ENCODE measurements at regions not wholly inside any gene's neighbourhood (a gene's known extent, or its start where the extent isn't known, plus 50 kb on each side); places are given as distances from the start of the nearest gene placed in this dataset.

DNA sequence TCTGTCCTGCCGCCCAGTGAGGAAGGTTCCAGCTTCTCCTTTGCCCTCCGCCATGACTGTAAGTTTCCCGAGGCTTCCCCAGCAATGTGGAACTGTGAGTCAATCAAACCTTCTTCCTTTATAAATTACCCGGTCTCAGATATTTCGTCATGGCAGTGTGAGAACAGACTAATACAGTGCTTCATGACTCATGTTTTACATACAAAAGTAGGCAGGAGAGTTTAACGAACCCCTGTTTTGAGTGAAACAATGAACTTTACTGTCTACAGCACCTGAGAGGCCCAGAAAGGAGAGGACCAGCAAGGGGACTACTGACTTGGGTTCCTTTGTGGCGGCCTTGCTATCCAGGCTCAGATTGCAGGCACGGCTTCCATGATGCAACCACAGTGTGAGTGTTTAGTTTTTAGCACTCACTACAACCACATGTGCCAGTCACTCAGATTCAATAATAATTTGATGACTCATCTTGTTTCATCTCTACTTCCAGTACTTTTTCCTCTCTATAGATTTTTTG, 139.1 kb upstream of the CLINT1 start:
- no peak overlapping the region for H2AFZ ChIP-seq (ENCODE audit: low read length)
- H3K36me3 ChIP-seq (ENCODE audit: insufficient read depth, low read length), result no peaks in the 10 kb centered on the region
- no peaks in the 10 kb centered on the region for H3K9me2 ChIP-seq (ENCODE audit: insufficient read depth, low read length)
- H4K20me1 ChIP-seq (ENCODE audit: insufficient read depth, low read length), result no peaks in the 10 kb centered on the region
- H3K4me1 ChIP-seq (ENCODE audit: insufficient read depth, low read length, poor library complexity, severe bottlenecking), result no peaks in the 10 kb centered on the region
- H3K27ac ChIP-seq (ENCODE audit: low read depth, low read length, poor library complexity, severe bottlenecking), result no peak overlapping the region
- no peak for DNase-seq (ENCODE audit: low spot score)
- H3K79me2 ChIP-seq (ENCODE audit: insufficient read depth, low read depth, low read length), result no peaks in the 10 kb centered on the region
- no peaks in the 10 kb centered on the region for H3K9me3 ChIP-seq (ENCODE audit: low read length)
- ChIA-PET POLR2A (no interaction called here), CTCF (ENCODE audit: unreplicated experiment) (no interaction called here)
- H3K4me3 ChIP-seq (ENCODE audit: low read depth, low read length, poor library complexity, severe bottlenecking), result no peak overlapping the region
- no TSS peak for BruUV-seq (replicated peaks)
- intact Hi-C loops (cut with micrococcal nuclease; ENCODE audit: unreplicated experiment), result no loop called here
- no peak for TF ChIP-seq EZH2phosphoT487 (IDR thresholded peaks at IDR 0.05; ENCODE audit: borderline replicate concordance, low read depth, low read length)
- TF ChIP-seq, protein P1, sequence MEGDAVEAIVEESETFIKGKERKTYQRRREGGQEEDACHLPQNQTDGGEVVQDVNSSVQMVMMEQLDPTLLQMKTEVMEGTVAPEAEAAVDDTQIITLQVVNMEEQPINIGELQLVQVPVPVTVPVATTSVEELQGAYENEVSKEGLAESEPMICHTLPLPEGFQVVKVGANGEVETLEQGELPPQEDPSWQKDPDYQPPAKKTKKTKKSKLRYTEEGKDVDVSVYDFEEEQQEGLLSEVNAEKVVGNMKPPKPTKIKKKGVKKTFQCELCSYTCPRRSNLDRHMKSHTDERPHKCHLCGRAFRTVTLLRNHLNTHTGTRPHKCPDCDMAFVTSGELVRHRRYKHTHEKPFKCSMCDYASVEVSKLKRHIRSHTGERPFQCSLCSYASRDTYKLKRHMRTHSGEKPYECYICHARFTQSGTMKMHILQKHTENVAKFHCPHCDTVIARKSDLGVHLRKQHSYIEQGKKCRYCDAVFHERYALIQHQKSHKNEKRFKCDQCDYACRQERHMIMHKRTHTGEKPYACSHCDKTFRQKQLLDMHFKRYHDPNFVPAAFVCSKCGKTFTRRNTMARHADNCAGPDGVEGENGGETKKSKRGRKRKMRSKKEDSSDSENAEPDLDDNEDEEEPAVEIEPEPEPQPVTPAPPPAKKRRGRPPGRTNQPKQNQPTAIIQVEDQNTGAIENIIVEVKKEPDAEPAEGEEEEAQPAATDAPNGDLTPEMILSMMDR (conservative IDR thresholded peaks at IDR 0.05; ENCODE audit: low read length), result no peak
- no peak overlapping the region for H3K4me2 ChIP-seq (ENCODE audit: low read length)

DNA sequence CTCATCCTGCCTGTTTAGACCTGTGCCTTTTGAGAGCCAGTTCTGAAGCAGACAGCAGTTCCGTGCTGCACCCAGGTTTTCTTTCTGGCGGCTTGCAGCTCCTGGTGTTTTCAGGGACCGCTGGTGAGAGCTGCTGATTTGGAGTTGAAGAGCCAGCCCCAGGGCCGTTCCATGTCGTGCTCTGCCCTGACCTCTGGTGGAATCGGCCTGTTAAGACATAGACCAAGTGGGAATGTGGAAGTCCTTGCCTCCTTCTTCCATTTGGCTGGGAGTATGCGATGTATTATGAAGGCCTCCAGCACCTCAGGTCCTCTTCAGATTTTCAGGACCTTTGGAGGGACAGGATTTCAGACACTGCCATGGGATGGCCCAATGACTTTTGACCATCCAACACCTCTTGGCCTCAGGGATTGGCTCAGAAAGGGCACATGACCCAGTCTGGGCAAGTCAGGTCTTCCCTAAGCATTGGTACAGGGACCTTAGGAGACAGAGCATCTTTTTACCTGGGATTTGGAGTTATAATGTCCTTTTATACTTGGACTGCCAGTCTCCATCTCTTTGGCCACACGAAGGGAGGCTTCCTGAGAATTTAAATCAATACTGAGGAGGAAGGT, 136.1 kb upstream of the CLINT1 start:
- Histone ChIP-seq H3K79me2 (ENCODE audit: insufficient read depth, low read depth, low read length) (no peaks in the 10 kb centered on the region), H2AFZ (ENCODE audit: low read length) (peak overlapping the region; percentile 22; the same call in 1 of the 2 replicates), H3K4me3 (ENCODE audit: low read depth, low read length, poor library complexity, severe bottlenecking) (no peak overlapping the region), H3K4me1 (ENCODE audit: insufficient read depth, low read length, poor library complexity, severe bottlenecking) (no peaks in the 10 kb centered on the region), H3K9me2 (ENCODE audit: insufficient read depth, low read length) (no peaks in the 10 kb centered on the region), H4K20me1 (ENCODE audit: insufficient read depth, low read length) (no peaks in the 10 kb centered on the region), H3K27ac (ENCODE audit: low read depth, low read length, poor library complexity, severe bottlenecking) (no peak overlapping the region), H3K4me2 (ENCODE audit: low read length) (no peak overlapping the region), H3K36me3 (ENCODE audit: insufficient read depth, low read length) (no peaks in the 10 kb centered on the region), H3K9me3 (ENCODE audit: low read length) (no peaks in the 10 kb centered on the region)
- ChIA-PET POLR2A (interaction anchor here (0.6 to 1.1 kb wide), 2 partner anchors 40 to 1137 kb away, joined by 3 to 5 read pairs; no protein-coding TSS in a partner anchor), CTCF (ENCODE audit: unreplicated experiment) (interaction anchor here (0.6 kb wide), 1 partner anchor 215 kb away, joined by 3 read pairs; no protein-coding TSS in a partner anchor)
- no TSS peak for BruUV-seq (replicated peaks)
- no peak for TF ChIP-seq EZH2phosphoT487 (IDR thresholded peaks at IDR 0.05; ENCODE audit: borderline replicate concordance, low read depth, low read length)
- TF ChIP-seq, protein P1 (conservative IDR thresholded peaks at IDR 0.05; ENCODE audit: low read length), result peak; percentile 90
- peak; percentile 74 for DNase-seq (ENCODE audit: low spot score)
- intact Hi-C loops (cut with micrococcal nuclease; ENCODE audit: unreplicated experiment), result loop anchor here (1.0 kb wide), 2 partner anchors 177 to 233 kb away; no protein-coding TSS in a partner anchor
